ENCODE measurements at regions not wholly inside any gene's neighbourhood (a gene's known extent, or its start where the extent isn't known, plus 50 kb on each side); places are given as distances from the start of the nearest gene placed in this dataset.

DNA sequence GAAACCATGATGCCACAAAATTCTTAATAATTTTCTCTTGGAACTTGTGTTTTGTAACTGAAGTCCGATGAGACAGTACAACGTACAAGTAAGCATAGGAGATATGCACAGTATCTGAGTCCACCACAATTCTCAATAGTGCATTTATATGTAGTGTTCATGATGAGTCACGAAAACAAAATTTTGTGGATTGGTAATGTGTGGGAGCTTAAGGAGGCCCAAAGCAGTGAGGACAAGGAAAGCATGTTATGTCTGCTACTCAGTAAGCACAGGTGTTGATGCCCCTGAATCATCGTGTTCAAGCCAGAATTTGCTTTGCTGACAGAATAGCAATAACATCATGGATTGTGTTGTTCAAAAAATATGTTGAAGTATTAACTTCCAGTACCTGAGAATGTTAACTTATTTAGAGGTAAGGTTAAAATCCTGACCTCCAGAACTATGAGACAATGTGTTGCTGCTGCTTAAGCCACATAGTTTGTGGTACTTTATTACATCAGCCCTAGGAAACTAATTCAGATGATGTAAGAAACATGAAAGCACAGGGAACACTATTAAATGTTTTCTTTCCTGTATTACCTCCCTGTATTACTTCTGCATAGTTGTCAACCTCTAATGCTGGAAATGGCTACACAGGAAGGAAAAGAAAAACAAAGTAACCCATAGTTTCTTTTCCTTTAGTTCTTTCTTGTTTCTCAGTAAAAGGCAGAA, 201.3 kb downstream of the SLITRK6 start:
- TF ChIP-seq, protein P1, sequence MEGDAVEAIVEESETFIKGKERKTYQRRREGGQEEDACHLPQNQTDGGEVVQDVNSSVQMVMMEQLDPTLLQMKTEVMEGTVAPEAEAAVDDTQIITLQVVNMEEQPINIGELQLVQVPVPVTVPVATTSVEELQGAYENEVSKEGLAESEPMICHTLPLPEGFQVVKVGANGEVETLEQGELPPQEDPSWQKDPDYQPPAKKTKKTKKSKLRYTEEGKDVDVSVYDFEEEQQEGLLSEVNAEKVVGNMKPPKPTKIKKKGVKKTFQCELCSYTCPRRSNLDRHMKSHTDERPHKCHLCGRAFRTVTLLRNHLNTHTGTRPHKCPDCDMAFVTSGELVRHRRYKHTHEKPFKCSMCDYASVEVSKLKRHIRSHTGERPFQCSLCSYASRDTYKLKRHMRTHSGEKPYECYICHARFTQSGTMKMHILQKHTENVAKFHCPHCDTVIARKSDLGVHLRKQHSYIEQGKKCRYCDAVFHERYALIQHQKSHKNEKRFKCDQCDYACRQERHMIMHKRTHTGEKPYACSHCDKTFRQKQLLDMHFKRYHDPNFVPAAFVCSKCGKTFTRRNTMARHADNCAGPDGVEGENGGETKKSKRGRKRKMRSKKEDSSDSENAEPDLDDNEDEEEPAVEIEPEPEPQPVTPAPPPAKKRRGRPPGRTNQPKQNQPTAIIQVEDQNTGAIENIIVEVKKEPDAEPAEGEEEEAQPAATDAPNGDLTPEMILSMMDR (conservative IDR thresholded peaks at IDR 0.05; ENCODE audit: low read length): no peak
- no peak for TF ChIP-seq EZH2phosphoT487 (IDR thresholded peaks at IDR 0.05; ENCODE audit: borderline replicate concordance)
